ENCODE measurements at regions not wholly inside any gene's neighbourhood (a gene's known extent, or its start where the extent isn't known, plus 50 kb on each side); places are given as distances from the start of the nearest gene placed in this dataset.
"Not testable (repeated sequence)": the region's sequence is repeated elsewhere in the genome, so short reads cannot be mapped to it uniquely, and the experiment has no call there.

GRCh38 chr16:29190553-29191431 lies 205.9 kb downstream of the LAT start:
- not testable (repeated sequence) for TF ChIP-seq CTCF, POLR2AphosphoS5, POLR2A (IDR thresholded peaks at IDR 0.05)

Measured in breast epithelium (tissue), 3 donors.